ENCODE measurements at regions not wholly inside any gene's neighbourhood (a gene's known extent, or its start where the extent isn't known, plus 50 kb on each side); places are given as distances from the start of the nearest gene placed in this dataset.

GRCh38 chr15:72838311-72838731 is 54.8 kb upstream of the ADPGK start:
- peaks cover 0 to 14% (median 0%) of the 10 kb centered on the region in 7 donors for H3K27me3 ChIP-seq
- H3K4me3 ChIP-seq, result no peak overlapping the region
- ATAC-seq, result no peak
- H3K9me3 ChIP-seq, result no peaks in the 10 kb centered on the region
- intact Hi-C loops (cut with DNase I), result no loop called here
- peaks cover 0 to 7% (median 0%) of the 10 kb centered on the region in 9 donors for H3K4me1 ChIP-seq
- H3K27ac ChIP-seq, result no peak overlapping the region
- WGBS, 2 donors, result 74 to 76% methylated on average over 5 of the region's 5 CpGs
- DNase-seq, result no peak
- H3K36me3 ChIP-seq, result no peaks in the 10 kb centered on the region
- TF ChIP-seq CTCF (IDR thresholded peaks at IDR 0.05), result no peak

GRCh38 chr15:72836676-72837330 is 53.2 kb upstream of the ADPGK start:
- DNase-seq (no peak), ATAC-seq (no peak)
- H3K4me3 ChIP-seq, result no peak overlapping the region
- no peak for TF ChIP-seq CTCF (IDR thresholded peaks at IDR 0.05)
- H3K36me3 ChIP-seq, result no peaks in the 10 kb centered on the region
- 76 to 83% methylated on average over 6 of the region's 6 CpGs for WGBS, 2 donors
- H3K27ac ChIP-seq, result no peak overlapping the region
- peaks cover 0 to 7% (median 0%) of the 10 kb centered on the region in 7 donors for H3K27me3 ChIP-seq
- no peaks in the 10 kb centered on the region for H3K9me3 ChIP-seq
- intact Hi-C loops (cut with DNase I), result no loop called here
- peaks cover 0 to 7% (median 0%) of the 10 kb centered on the region in 9 donors for H3K4me1 ChIP-seq

- no peaks in the 10 kb centered on the region for H3K9me3 ChIP-seq
- H3K27ac ChIP-seq, result no peak overlapping the region
- DNase-seq (no peak), ATAC-seq (no peak)
- H3K36me3 ChIP-seq, result no peaks in the 10 kb centered on the region
- intact Hi-C loops (cut with DNase I), result no loop called here
- no peak overlapping the region for H3K4me3 ChIP-seq
- TF ChIP-seq CTCF (IDR thresholded peaks at IDR 0.05), result peak in 6 of 9 donors; percentile 17 to 39 (median 32)
- peaks cover 0 to 7% (median 0%) of the 10 kb centered on the region in 9 donors for H3K4me1 ChIP-seq
- H3K27me3 ChIP-seq, result peaks cover 0 to 18% (median 3%) of the 10 kb centered on the region in 7 donors
Observed at GRCh38 chr15:72835294-72835890, 51.8 kb upstream of the ADPGK start.

GRCh38 chr15:72833561-72833960 is 50.0 kb upstream of the ADPGK start:
- no peaks in the 10 kb centered on the region for H3K9me3 ChIP-seq
- 43 to 46% methylated on average over 2 of the region's 2 CpGs for WGBS, 2 donors
- no peak overlapping the region for H3K27ac ChIP-seq
- H3K36me3 ChIP-seq, result no peaks in the 10 kb centered on the region
- no peak for TF ChIP-seq CTCF (IDR thresholded peaks at IDR 0.05)
- peaks cover 0 to 18% (median 7%) of the 10 kb centered on the region in 7 donors for H3K27me3 ChIP-seq
- DNase-seq (no peak), ATAC-seq (no peak)
- no peak overlapping the region for H3K4me3 ChIP-seq
- H3K4me1 ChIP-seq, result peaks cover 0 to 7% (median 0%) of the 10 kb centered on the region in 9 donors
- intact Hi-C loops (cut with DNase I), result no loop called here
